Stimulated activated naive CD8-positive, alpha-beta T cell treated with anti-CD3 and anti-CD28 coated beads, Interleukin-15, Interleukin-2, amounts not matched to agents 100 U/mL and 50 U/mL, for 24 hours (primary cell): ENCODE measurements at regions not wholly inside any gene's neighbourhood (a gene's known extent, or its start where the extent isn't known, plus 50 kb on each side); places are given as distances from the start of the nearest gene placed in this dataset.

ENCODE experiments used
- ATAC-seq: fragments of 150-1000 bp; cut with Tn5 transposase; one replicate; pipeline ENCODE4 v1.10.0; 2021
- DNase-seq: peaks from one replicate; pipeline ENCODE4 v3.0.0; 2021

DNA sequence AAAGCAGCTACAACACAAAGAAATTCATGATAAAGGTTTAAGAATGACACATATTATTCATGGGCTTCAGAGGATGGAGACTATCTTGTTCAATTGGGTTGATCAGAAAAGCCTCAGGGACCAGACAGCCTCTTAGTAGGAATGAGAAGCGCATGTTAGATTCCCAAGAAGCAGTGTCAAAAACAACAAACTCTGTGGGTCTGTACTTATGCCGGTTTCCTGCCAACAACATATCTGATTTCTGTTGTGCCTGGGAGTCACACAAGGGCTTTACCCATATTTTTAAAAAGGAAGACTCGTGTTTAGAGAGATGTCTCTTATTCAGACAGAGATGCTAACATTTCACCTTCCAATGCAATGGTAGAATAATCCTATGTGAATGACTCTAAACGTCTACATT lies 2180.6 kb upstream of the CELF4 start:
- ATAC-seq (no peak), DNase-seq (no peak)

- DNase-seq (no peak), ATAC-seq (no peak)
These were observed 2177.9 kb upstream of the CELF4 start for GRCh38 chr18:39743463-39743862.

- DNase-seq (no peak), ATAC-seq (no peak)
These were observed 2176.3 kb upstream of the CELF4 start for GRCh38 chr18:39741755-39742466.

GRCh38 chr18:39737869-39738268 lies 2172.3 kb upstream of the CELF4 start:
- DNase-seq (no peak), ATAC-seq (no peak)

DNA sequence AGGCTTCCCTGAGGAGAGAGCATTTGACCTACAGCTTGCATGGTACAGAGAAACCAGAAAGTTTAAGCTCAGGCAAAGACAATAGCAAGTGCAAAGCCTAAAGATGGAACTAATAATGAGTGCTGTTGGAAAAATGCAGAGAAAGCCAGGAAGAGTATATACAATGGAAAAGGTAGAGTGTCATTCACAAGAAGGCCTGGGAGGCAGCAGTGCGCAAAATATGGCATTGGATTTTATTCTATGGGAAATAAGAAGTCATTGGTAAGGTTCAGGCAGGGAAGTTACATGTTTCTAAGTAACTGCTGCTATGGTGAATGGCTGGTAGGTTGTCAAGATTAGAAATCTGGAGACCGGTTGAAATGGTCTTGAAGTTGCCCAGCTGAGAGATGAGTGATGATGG lies 2167.3 kb upstream of the CELF4 start:
- DNase-seq (no peak), ATAC-seq (no peak)

DNA sequence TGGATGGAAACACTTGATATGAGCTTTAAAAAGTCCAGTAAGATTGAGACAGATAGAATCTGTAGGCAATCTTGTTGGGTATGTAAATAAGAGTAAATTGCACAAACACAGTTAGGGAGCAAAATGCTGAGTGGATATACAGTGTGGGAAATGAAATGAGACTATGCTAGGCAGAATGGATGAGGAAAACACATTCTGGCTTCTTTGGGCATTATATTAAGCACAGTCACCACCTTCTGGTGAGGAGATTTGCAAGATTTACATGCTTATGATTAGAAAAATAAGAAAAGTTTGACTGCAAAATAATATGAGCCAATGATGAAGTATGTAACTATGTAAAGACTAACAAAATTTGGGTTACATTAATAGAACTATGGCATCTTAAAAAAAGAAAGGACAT lies 2165.0 kb upstream of the CELF4 start:
- ATAC-seq (no peak), DNase-seq (no peak)

- DNase-seq (no peak), ATAC-seq (no peak)
These were observed 2159.1 kb upstream of the CELF4 start for GRCh38 chr18:39724652-39725051.

DNA sequence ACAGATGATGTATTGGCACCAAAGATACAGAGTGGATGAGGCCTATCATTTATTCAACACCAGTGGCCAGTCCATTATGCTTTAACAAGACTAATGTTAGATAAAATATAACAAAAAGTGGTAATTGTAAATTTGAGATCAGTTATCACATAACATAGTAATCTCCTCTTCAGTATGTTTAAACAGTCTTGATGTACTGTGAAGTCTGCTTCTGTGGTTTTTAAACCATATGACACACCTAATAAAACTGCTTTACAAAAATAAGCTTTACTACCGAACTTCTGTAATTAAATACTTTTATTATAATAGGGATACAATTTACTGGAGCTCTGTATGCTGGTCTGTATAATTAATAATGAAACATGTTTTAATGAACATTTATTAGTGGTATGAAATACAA lies 2156.1 kb upstream of the CELF4 start:
- DNase-seq (no peak), ATAC-seq (no peak)

DNA sequence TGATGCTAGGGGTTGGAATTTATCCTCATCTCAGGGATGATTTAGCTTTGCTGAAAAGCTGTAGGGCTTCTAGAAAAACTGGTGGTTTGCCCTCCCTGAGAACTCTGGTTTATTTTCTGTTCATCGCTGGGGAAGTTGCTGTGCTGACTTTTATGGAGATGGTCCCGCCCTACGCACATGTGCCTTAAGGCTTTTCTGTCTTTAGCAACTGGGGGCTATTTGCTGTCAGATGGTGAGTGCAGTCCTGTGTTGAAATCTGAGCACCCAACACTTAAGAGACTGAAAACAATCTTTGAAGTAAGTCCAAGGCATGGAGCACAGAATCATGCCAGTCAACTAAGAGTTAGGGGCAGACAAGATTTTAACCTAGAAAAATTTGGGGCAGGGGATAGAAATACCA lies 2148.4 kb upstream of the CELF4 start:
- ATAC-seq, result no peak
- DNase-seq, result no peak

GRCh38 chr18:39711701-39712100 lies 2146.1 kb upstream of the CELF4 start:
- ATAC-seq (no peak), DNase-seq (no peak)

DNA sequence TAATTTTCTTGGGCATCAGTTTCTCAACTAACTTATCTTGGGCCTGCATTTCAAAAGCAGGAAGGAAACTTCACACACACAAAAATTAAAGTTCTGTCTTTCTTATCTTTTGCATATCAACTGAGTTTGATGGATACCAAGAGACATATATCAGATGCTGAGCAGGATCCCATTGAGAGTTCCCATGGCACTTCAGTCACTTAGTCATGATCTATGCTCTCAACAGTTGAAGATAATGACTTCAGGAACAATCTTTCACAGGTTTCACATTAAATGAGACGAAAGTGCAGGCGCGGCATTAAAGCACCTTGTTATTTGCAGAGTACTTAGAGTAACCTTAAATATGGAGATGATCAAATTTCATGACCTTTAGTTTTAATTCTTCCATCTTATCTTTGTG lies 2139.8 kb upstream of the CELF4 start:
- ATAC-seq, result no peak

GRCh38 chr18:39702888-39703287 lies 2137.3 kb upstream of the CELF4 start:
- DNase-seq (no peak), ATAC-seq (no peak)

More for the DNA sequence above, 2139.8 kb upstream of the CELF4 start:
- DNase-seq, result no peak

DNA sequence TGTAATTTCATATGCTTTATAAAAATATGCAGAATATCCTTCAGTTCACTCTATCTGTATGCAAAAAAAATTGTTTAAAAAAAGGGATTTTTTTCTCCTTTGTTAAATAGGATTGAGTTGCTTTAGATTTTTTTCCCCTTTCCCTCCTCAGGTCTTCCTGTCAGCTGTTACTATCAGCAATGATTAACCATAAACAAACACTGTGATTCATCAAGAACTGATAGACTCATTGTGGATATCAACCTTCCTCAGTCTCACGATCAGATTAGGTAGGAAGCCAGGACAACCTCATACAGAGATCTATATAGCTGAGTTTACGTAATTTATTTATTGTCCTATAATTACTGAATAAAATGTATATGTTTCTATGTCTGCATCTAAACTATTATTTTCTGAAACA lies 2136.2 kb upstream of the CELF4 start:
- DNase-seq, result no peak
- ATAC-seq, result no peak

- ATAC-seq, result no peak
- DNase-seq, result no peak
These were observed 2135.6 kb upstream of the CELF4 start for GRCh38 chr18:39701055-39701783.

- ATAC-seq (no peak), DNase-seq (no peak)
These were observed 2133.9 kb upstream of the CELF4 start for GRCh38 chr18:39699340-39699964.

DNA sequence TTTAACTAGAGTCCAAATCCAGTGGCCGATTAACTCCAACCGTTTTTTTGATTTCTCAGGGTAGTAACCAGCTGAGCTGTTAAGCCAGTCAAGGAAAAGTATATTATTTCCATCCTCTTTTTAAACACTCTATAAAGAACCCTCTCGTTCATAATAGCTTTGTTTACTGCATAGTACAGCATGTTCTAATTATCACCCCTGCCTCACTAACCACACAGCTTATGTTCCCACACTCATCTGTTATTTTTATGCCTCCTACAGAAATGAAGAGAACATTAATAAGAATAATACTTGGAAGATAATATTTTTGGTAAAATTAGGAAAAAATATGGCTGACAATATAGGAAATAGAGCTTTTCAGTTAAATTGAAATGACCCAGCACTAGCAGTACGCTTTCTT lies 2132.8 kb upstream of the CELF4 start:
- no peak for ATAC-seq
- no peak for DNase-seq

DNA sequence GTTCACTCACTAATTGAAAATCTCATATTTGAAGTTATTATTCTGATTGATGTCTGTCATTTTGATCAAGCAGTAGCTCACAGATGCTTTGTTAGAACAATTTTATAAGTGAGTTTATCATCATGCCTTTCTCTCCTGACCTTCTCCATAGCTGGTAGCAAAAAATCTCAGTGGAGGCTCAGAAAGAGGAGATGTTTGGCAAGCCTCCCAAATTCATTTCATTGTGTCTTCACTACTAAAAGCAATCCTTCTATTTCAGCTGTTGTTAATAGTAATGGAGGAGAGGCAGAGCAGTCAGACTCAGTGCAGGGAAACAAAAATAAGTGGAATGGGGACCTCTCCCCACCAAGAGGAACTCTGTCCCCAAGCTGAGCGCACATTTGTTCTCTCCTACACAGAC lies 2127.8 kb upstream of the CELF4 start:
- ATAC-seq, result no peak

DNA sequence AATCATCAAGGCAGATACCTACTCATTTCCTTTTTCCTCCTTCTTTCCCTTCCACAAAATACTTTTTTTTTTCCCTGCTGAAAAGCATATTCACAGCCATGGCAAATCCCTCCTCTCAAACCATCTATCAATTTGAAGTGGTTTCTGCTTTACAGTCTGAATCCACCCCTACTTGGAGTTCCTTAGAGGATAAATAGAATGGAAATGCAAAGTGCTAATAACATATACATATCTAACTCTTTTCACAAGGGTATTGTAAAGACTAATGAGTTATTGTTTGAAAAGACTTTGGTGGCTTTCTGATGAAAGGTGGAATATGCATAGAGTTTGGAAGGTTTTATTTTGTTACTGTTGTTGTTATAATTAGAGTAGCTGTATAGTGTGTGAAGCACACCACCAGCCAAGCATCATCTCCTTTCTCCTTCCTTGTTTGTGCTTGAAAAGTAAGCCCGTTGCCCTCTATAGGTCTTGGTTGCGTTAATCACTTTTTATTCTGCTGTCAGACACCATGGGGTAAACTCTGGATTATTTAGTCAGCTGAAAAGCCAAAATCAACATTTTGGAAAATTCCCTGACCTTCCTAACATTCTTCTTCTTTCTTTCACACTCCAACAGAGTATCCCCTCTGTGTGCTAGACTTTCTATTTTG lies 2126.9 kb upstream of the CELF4 start:
- no peak for ATAC-seq
- DNase-seq, result no peak

More for the DNA sequence above, 2127.8 kb upstream of the CELF4 start:
- DNase-seq, result no peak

DNA sequence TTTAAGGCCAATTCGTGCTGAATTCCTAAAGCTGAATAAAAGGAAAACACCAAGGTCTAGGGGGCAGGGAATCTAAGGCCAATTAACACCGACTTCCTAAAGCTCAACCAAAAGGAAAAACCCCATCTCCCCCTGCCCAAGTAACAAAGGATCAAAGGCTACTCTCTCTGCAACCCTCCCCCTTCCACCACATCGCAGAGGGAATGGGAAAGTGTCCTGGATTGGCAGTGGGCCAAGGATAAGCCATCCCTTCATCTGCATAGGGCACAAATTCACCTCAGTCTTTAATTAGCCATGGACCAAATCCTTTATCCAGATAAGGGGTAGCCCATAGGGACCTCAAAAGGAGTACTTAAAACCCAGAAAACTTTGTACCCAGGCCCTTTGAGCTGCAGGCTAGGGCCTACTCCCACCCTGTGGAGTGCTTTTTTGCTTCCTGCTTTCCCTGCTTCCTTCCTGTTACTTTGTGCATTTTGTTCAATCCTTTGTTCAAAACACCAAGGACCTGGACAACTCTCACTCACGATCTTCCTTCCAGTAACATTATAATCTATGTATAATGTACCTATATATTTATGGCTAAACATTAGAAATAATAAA lies 2119.8 kb upstream of the CELF4 start:
- DNase-seq (no peak), ATAC-seq (no peak)

GRCh38 chr18:39681061-39681460 lies 2115.5 kb upstream of the CELF4 start:
- ATAC-seq (no peak), DNase-seq (no peak)

- ATAC-seq, result no peak
- DNase-seq, result no peak
These were observed 2110.3 kb upstream of the CELF4 start for GRCh38 chr18:39675906-39676305.

- DNase-seq, result no peak
- ATAC-seq, result no peak
These were observed 2109.8 kb upstream of the CELF4 start for GRCh38 chr18:39675368-39675767.

- no peak for DNase-seq
- no peak for ATAC-seq
These were observed 2106.6 kb upstream of the CELF4 start for GRCh38 chr18:39672171-39672570.
